ENCODE measurements at regions not wholly inside any gene's neighbourhood (a gene's known extent, or its start where the extent isn't known, plus 50 kb on each side); places are given as distances from the start of the nearest gene placed in this dataset.

DNA sequence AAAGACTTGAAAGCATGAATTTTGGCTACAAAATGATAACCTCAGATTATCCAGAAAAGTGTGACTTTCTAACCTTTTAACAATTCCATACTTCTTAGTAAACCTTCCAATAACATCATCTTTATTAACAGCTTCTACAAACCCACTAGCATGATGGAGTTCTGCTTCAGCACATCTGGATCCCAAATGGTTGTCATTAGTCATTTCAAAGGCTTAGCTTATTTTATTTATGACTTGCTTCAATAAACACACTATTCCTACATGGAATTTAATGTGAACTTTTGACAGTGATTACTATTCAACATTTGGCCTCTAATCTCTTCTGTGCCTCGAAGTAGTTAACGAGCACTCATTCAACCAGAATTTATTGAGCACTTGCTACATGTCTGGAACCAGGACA lies 808.3 kb downstream of the TSN start:
- Histone ChIP-seq H3K14ac (ENCODE audit: insufficient read length) (no peak overlapping the region), H2BK120ac (replicated peaks; ENCODE audit: low read depth, low read length) (no peak overlapping the region), H2AFZ (ENCODE audit: low read length) (no peak overlapping the region), H3K9ac (replicated peaks in 1 of 4; ENCODE audit: extremely low read depth in 1 of 4, low read depth in 3 of 4, low read length in 3 of 4) (no peak overlapping the region), H3K18ac (ENCODE audit: extremely low read depth, low read length) (no peak overlapping the region), H3K27me3 (replicated peaks in 1 of 4; ENCODE audit: control insufficient read depth in 3 of 4, extremely low read depth in 1 of 4, insufficient read depth in 3 of 4, low read length in 3 of 4) (no peaks in the 10 kb centered on the region), H2BK12ac (ENCODE audit: low read depth, low read length) (no peak overlapping the region), H2AK5ac (ENCODE audit: low read depth, low read length) (no peak overlapping the region), H3K79me2 (ENCODE audit: control insufficient read depth in 1 of 2, insufficient read depth in 2 of 2, low read length in 2 of 2) (no peaks in the 10 kb centered on the region), H3K56ac (replicated peaks; ENCODE audit: insufficient read length, low read depth, low read length) (no peak overlapping the region), H3K79me1 (ENCODE audit: low read depth, low read length) (no peaks in the 10 kb centered on the region), H4K8ac (ENCODE audit: extremely low read depth, insufficient read depth, low read length) (no peak overlapping the region), H4K5ac (ENCODE audit: insufficient read length, low read depth, low read length) (no peak overlapping the region), H2BK20ac (ENCODE audit: low read length) (no peak overlapping the region), H4K20me1 (replicated peaks in 1 of 2; ENCODE audit: control insufficient read depth in 1 of 2, insufficient read depth in 2 of 2, low read length in 2 of 2) (no peaks in the 10 kb centered on the region), H3K23ac (ENCODE audit: insufficient read length) (no peak overlapping the region), H3K23me2 (ENCODE audit: low read depth, low read length) (no peaks in the 10 kb centered on the region), H3K36me3 (ENCODE audit: control insufficient read depth in 2 of 4, insufficient read depth in 4 of 4, low read length in 3 of 4) (no peaks in the 10 kb centered on the region), H3K4me3 (ENCODE audit: extremely low read depth in 1 of 4, insufficient read depth in 2 of 4, low read depth in 3 of 4, low read length in 4 of 4) (no peak overlapping the region), H4K91ac (replicated peaks; ENCODE audit: insufficient read length, low read length) (no peak overlapping the region), H3K4me2 (ENCODE audit: insufficient read depth in 1 of 2, low read depth in 2 of 2, low read length in 2 of 2) (no peak overlapping the region), H2BK5ac (ENCODE audit: low read depth, low read length) (no peak overlapping the region), H3K9me3 (ENCODE audit: insufficient read depth in 2 of 2, low read depth in 1 of 2, low read length in 1 of 2) (no peaks in the 10 kb centered on the region), H3K4ac (replicated peaks; ENCODE audit: insufficient read length, low read depth, low read length) (no peak overlapping the region), H3K27ac (ENCODE audit: low read depth, low read length) (no peak overlapping the region), H2BK15ac (ENCODE audit: low read length) (no peak overlapping the region), H3K4me1 (replicated peaks in 1 of 4; ENCODE audit: control insufficient read depth in 3 of 4, insufficient read depth in 4 of 4, low read length in 3 of 4) (no peaks in the 10 kb centered on the region)
- CTCF ChIA-PET (ENCODE audit: partially characterized antibody): interaction anchor here (1.1 kb wide), 1 partner anchor 7 kb away, joined by 3 read pairs; no protein-coding TSS in a partner anchor
- 97% methylated on average over 2 of the region's 2 CpGs; no CpG with 5 or more reads in 1 of the 2 experiments for WGBS, 2 experiments (ENCODE audit: extremely low coverage in 1 of 2, insufficient coverage in 1 of 2, insufficient read length in 1 of 2, insufficient replicate concordance in 2 of 2, low coverage in 1 of 2, low lambda C conversion rate in 2 of 2, missing lambda C conversion rate in 1 of 2)
- POLR2A ChIA-PET (ENCODE audit: partially characterized antibody): no interaction called here
- DNase-seq (ENCODE audit: low read depth in 1 of 2, low spot score in 2 of 2) (no peak), FAIRE-seq (no peak)
- TF ChIP-seq CHD2 (IDR thresholded peaks at IDR 0.05; ENCODE audit: low read length) (no peak), SAP30 (IDR thresholded peaks at IDR 0.05; ENCODE audit: insufficient read depth, insufficient replicate concordance, low read length) (no peak), BCL11A (IDR thresholded peaks at IDR 0.05; ENCODE audit: low read depth in 2 of 2, low read length in 2 of 2) (no peak), CBX5 (IDR thresholded peaks at IDR 0.05; ENCODE audit: low read depth, low read length) (no peak), GABPA (IDR thresholded peaks at IDR 0.05; ENCODE audit: borderline replicate concordance, insufficient read depth, low read length) (no peak), POLR2AphosphoS5 (IDR thresholded peaks at IDR 0.05; ENCODE audit: low read depth, low read length) (no peak), EGR1 (IDR thresholded peaks at IDR 0.05; ENCODE audit: borderline replicate concordance, low read depth, low read length) (no peak), ASH2L (IDR thresholded peaks at IDR 0.05; ENCODE audit: low read length) (no peak), RBBP5 (IDR thresholded peaks at IDR 0.05; ENCODE audit: borderline replicate concordance, low read depth, low read length) (no peak), NRF1 (IDR thresholded peaks at IDR 0.05; ENCODE audit: low read depth, low read length) (no peak), TAF1 (IDR thresholded peaks at IDR 0.05; ENCODE audit: low read depth, low read length) (no peak), POLR2A (IDR thresholded peaks at IDR 0.05; ENCODE audit: control extremely low read depth in 1 of 2, low read depth in 2 of 2, low read length in 2 of 2) (no peak), RFX5 (IDR thresholded peaks at IDR 0.05; ENCODE audit: borderline replicate concordance, low read depth, low read length) (no peak), RXRA (IDR thresholded peaks at IDR 0.05; ENCODE audit: insufficient read depth, low read depth, low read length) (no peak), CREB1 (IDR thresholded peaks at IDR 0.05) (no peak)
- TF ChIP-seq, protein P1, sequence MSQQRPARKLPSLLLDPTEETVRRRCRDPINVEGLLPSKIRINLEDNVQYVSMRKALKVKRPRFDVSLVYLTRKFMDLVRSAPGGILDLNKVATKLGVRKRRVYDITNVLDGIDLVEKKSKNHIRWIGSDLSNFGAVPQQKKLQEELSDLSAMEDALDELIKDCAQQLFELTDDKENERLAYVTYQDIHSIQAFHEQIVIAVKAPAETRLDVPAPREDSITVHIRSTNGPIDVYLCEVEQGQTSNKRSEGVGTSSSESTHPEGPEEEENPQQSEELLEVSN (IDR thresholded peaks at IDR 0.05): no peak
